GM03348 (cell line): ENCODE measurements at regions not wholly inside any gene's neighbourhood (a gene's known extent, or its start where the extent isn't known, plus 50 kb on each side); places are given as distances from the start of the nearest gene placed in this dataset.

Source experiments
- DNase-seq: peaks from one replicate; pipeline ENCODE4 v3.0.0; 2012; ENCODE audit warnings: low spot score

- no peak for DNase-seq
These were observed 55.9 kb upstream of the UMPS start for GRCh38 chr3:124674336-124674735.

GRCh38 chr3:124676236-124676635 lies 54.0 kb upstream of the UMPS start:
- peak; percentile 66 for DNase-seq

GRCh38 chr3:124679048-124679638 lies 51.1 kb upstream of the UMPS start:
- no peak for DNase-seq
